22Rv1 (cell line): ENCODE measurements at regions not wholly inside any gene's neighbourhood (a gene's known extent, or its start where the extent isn't known, plus 50 kb on each side); places are given as distances from the start of the nearest gene placed in this dataset.

Experiments used
- H3K27ac ChIP-seq: fragments of 450-650 bp; 2 replicates; pipeline ENCODE4 v1.5.1; 2017
- CTCF ChIP-seq: fragments of 450-650 bp; IDR thresholded peaks from 2 replicates; pipeline ENCODE4 v1.5.1; 2017; ENCODE audit warnings: mild to moderate bottlenecking
- ZFX ChIP-seq: fragments of 450-650 bp; IDR thresholded peaks from 2 replicates; pipeline ENCODE4 v1.6.1; 2017; ENCODE audit warnings: antibody characterized with exemption, borderline replicate concordance

GRCh38 chr4:81287101-81287500 lies 72.1 kb upstream of the PRKG2 start:
- no peak overlapping the region for H3K27ac ChIP-seq
- TF ChIP-seq ZFX, result no peak
- TF ChIP-seq CTCF, result no peak

- no peak for TF ChIP-seq ZFX
- no peak for TF ChIP-seq CTCF
- no peak overlapping the region for H3K27ac ChIP-seq
Observed at GRCh38 chr4:81282131-81282530, 67.1 kb upstream of the PRKG2 start.

GRCh38 chr4:81274460-81274859 lies 59.4 kb upstream of the PRKG2 start:
- H3K27ac ChIP-seq, result no peak overlapping the region
- TF ChIP-seq CTCF, result no peak
- TF ChIP-seq ZFX, result no peak

- H3K27ac ChIP-seq, result no peak overlapping the region
- TF ChIP-seq ZFX (no peak), CTCF (no peak)
Observed at GRCh38 chr4:81272671-81273070, 57.6 kb upstream of the PRKG2 start.
